Ishikawa (cell line): ENCODE measurements at regions not wholly inside any gene's neighbourhood (a gene's known extent, or its start where the extent isn't known, plus 50 kb on each side); places are given as distances from the start of the nearest gene placed in this dataset.

Experiments
- CEBPB ChIP-seq: IDR thresholded peaks from 2 replicates; pipeline ENCODE4 v1.6.1; 2012
- EP300 ChIP-seq: IDR thresholded peaks from 2 replicates; pipeline ENCODE4 v1.6.1; 2012; ENCODE audit warnings: borderline replicate concordance
- REST ChIP-seq: IDR thresholded peaks from 2 replicates; pipeline ENCODE4 v1.6.1; 2012; ENCODE audit warnings: low read depth, mild to moderate bottlenecking
- YY1 ChIP-seq: IDR thresholded peaks from 2 replicates; pipeline ENCODE4 v1.6.1; 2012; ENCODE audit warnings: low read depth

- no peak for TF ChIP-seq YY1
- no peak for TF ChIP-seq REST
- no peak for TF ChIP-seq CEBPB
- TF ChIP-seq EP300: no peak
Observed at GRCh38 chr4:58301376-58301999, 1191.3 kb upstream of the IGFBP7 start.
